Nephron progenitor cell (in vitro differentiated cells): ENCODE measurements at regions not wholly inside any gene's neighbourhood (a gene's known extent, or its start where the extent isn't known, plus 50 kb on each side); places are given as distances from the start of the nearest gene placed in this dataset.

Experiments used
- DNase-seq: peaks from one replicate; pipeline ENCODE4 v3.0.0; 2021
- H3K27ac Mint-ChIP-seq: 2 replicates; pipeline ENCODE4 v1.8.0; 2021; ENCODE audit warnings: mild to moderate bottlenecking, moderate library complexity, mixed read lengths
- H3K27me3 Mint-ChIP-seq: 2 replicates; pipeline ENCODE4 v1.8.0; 2021; ENCODE audit warnings: mild to moderate bottlenecking, low read depth, mixed read lengths; ENCODE audit not compliant: poor library complexity
- H3K36me3 Mint-ChIP-seq: 2 replicates; pipeline ENCODE4 v1.8.0; 2021; ENCODE audit warnings: low read depth, mixed read lengths
- H3K4me1 Mint-ChIP-seq: 2 replicates; pipeline ENCODE4 v1.8.0; 2021; ENCODE audit warnings: mixed read lengths
- H3K4me3 Mint-ChIP-seq: 2 replicates; pipeline ENCODE4 v1.8.0; 2021; ENCODE audit warnings: mild to moderate bottlenecking, moderate library complexity, mixed read lengths
- H3K9me3 Mint-ChIP-seq: 2 replicates; pipeline ENCODE4 v1.8.0; 2021; ENCODE audit warnings: mild to moderate bottlenecking, moderate library complexity, mixed read lengths
- TF ChIP-seq, protein P1 (sequence below): fragments of 200-600 bp; sonication (generic); IDR thresholded peaks from 2 replicates; pipeline ENCODE4 v1.5.0; 2021; ENCODE audit warnings: antibody characterized with exemption

DNA sequence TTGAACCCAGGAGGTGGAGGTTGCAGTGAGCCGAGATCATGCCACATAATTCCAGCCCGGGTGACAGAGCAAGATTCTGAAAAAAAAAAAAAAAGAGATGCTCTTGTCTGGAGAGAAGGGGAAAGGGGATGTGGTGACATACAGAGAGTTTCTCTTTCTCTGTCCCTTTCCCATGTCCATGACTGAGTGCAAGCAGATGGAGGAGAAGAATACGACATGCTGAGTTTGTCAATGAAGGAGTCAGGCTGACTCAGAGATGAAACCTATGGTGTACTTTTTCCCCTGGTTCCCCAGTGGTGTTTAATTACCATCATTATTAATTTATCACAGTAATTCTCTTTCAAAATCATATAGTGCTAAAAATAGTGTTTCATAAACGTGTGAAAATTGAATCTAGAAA lies 448.8 kb downstream of the FOXO1 start:
- Mint-ChIP-seq H3K27me3 (peaks cover 2% of the 10 kb centered on the region), H3K4me1 (peaks cover 35% of the 10 kb centered on the region), H3K27ac (no peak overlapping the region), H3K9me3 (no peaks in the 10 kb centered on the region), H3K4me3 (no peak overlapping the region), H3K36me3 (no peaks in the 10 kb centered on the region)
- TF ChIP-seq, protein P1, sequence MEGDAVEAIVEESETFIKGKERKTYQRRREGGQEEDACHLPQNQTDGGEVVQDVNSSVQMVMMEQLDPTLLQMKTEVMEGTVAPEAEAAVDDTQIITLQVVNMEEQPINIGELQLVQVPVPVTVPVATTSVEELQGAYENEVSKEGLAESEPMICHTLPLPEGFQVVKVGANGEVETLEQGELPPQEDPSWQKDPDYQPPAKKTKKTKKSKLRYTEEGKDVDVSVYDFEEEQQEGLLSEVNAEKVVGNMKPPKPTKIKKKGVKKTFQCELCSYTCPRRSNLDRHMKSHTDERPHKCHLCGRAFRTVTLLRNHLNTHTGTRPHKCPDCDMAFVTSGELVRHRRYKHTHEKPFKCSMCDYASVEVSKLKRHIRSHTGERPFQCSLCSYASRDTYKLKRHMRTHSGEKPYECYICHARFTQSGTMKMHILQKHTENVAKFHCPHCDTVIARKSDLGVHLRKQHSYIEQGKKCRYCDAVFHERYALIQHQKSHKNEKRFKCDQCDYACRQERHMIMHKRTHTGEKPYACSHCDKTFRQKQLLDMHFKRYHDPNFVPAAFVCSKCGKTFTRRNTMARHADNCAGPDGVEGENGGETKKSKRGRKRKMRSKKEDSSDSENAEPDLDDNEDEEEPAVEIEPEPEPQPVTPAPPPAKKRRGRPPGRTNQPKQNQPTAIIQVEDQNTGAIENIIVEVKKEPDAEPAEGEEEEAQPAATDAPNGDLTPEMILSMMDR, result no peak
- no peak for DNase-seq

GRCh38 chr13:40220299-40220935 lies 446.0 kb downstream of the FOXO1 start:
- DNase-seq, result no peak
- Mint-ChIP-seq H3K27me3 (peaks cover 2% of the 10 kb centered on the region), H3K36me3 (no peaks in the 10 kb centered on the region), H3K27ac (no peak overlapping the region), H3K4me3 (no peak overlapping the region), H3K9me3 (no peaks in the 10 kb centered on the region), H3K4me1 (peaks cover 38% of the 10 kb centered on the region)
- TF ChIP-seq, protein P1, result no peak

DNA sequence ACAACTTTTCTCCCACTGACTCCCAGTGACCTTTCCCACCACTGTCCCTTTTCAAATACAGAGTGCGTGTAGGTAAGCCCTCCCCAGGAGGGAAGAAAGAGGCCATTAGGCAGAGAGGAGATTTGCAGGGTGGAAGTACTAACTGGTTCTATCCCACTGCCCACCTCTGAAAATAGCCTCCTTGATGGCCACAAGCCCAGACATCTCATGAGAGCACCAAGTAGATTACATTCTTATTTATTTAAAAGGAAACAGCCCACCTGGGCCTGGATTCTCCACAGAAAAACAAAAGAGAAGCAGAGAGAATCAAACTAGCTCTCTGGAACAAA lies 445.3 kb downstream of the FOXO1 start:
- Mint-ChIP-seq H3K9me3 (no peaks in the 10 kb centered on the region), H3K36me3 (no peaks in the 10 kb centered on the region), H3K27ac (peak overlapping the region; percentile 53), H3K27me3 (peaks cover 2% of the 10 kb centered on the region), H3K4me3 (no peak overlapping the region), H3K4me1 (peaks cover 38% of the 10 kb centered on the region)
- DNase-seq, result no peak
- TF ChIP-seq, protein P1, result no peak

DNA sequence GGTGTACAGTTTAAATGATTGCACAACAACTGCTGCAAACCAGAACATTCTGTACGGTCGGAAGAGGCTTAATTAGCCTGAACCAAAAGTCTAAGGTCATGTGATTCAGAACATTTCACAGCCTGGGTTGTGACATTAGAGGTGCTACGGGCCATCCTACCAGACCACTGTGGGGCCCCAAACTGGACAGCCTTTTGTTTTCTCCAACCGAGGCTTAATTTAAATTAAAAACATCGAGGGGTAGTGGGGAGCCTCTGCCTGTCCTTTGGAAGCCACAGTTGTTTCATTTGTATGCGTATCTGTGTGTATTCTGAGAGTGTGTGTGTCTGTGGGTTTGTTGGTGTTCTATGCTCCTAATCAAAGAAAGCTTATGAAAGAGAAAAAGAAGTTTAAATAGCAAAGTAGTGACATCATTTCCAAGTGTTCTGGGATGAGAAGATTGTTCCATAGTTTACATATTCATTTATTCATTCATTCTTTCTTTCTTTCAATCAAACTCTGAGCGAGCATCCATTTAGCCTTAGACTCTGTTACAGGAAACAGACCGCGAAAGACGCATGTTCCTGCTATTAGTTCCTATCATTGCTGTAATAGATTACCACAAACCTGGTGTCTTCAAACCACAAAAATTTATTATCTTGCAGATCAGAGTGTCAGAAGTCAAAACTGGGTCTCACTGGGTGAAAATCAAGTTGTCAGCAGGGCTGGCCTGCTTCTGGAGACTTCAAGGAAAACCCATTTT lies 444.8 kb downstream of the FOXO1 start:
- TF ChIP-seq, protein P1, result no peak
- Mint-ChIP-seq H3K4me3 (no peak overlapping the region), H3K4me1 (peaks cover 36% of the 10 kb centered on the region), H3K27me3 (peaks cover 2% of the 10 kb centered on the region), H3K36me3 (no peaks in the 10 kb centered on the region), H3K9me3 (no peaks in the 10 kb centered on the region), H3K27ac (peak overlapping the region; percentile 63)
- no peak for DNase-seq

GRCh38 chr13:40223585-40223984 lies 442.9 kb downstream of the FOXO1 start:
- DNase-seq, result no peak
- Mint-ChIP-seq H3K4me1 (peaks cover 28% of the 10 kb centered on the region), H3K27ac (no peak overlapping the region), H3K4me3 (no peak overlapping the region), H3K27me3 (peaks cover 2% of the 10 kb centered on the region), H3K36me3 (no peaks in the 10 kb centered on the region), H3K9me3 (no peaks in the 10 kb centered on the region)
- TF ChIP-seq, protein P1, result no peak

- no peak for DNase-seq
- Mint-ChIP-seq H3K36me3 (no peaks in the 10 kb centered on the region), H3K4me1 (peaks cover 45% of the 10 kb centered on the region), H3K27ac (no peak overlapping the region), H3K4me3 (no peak overlapping the region), H3K9me3 (no peaks in the 10 kb centered on the region), H3K27me3 (peaks cover 4% of the 10 kb centered on the region)
- TF ChIP-seq, protein P1, result no peak
Observed at GRCh38 chr13:40228496-40228895, 437.9 kb downstream of the FOXO1 start.
